GM18870 (cell line): ENCODE measurements at regions not wholly inside any gene's neighbourhood (a gene's known extent, or its start where the extent isn't known, plus 50 kb on each side); places are given as distances from the start of the nearest gene placed in this dataset.

Experiments used
- ATAC-seq: cut with Tn5 transposase; IDR thresholded peaks from one replicate; pipeline ENCODE4 v1.9.1; 2021; ENCODE audit warnings: moderate library complexity; ENCODE audit not compliant: unreplicated experiment

- no peak for ATAC-seq
Measured at GRCh38 chr16:17676171-17676570, 205.4 kb upstream of the XYLT1 start.

- no peak for ATAC-seq
Measured at GRCh38 chr16:17668386-17668785, 197.6 kb upstream of the XYLT1 start.

GRCh38 chr16:17666293-17666692, 195.5 kb upstream of the XYLT1 start:
- ATAC-seq: no peak

- ATAC-seq: no peak
Measured at GRCh38 chr16:17658881-17659280, 188.1 kb upstream of the XYLT1 start.

GRCh38 chr16:17657045-17657444, 186.3 kb upstream of the XYLT1 start:
- no peak for ATAC-seq

- ATAC-seq: no peak
Measured at GRCh38 chr16:17654571-17654970, 183.8 kb upstream of the XYLT1 start.

- no peak for ATAC-seq
Measured at GRCh38 chr16:17654142-17654541, 183.4 kb upstream of the XYLT1 start.

- ATAC-seq: no peak
Measured at GRCh38 chr16:17647879-17648872, 177.4 kb upstream of the XYLT1 start.

GRCh38 chr16:17643935-17644334, 173.2 kb upstream of the XYLT1 start:
- no peak for ATAC-seq

GRCh38 chr16:17641990-17642389, 171.2 kb upstream of the XYLT1 start:
- ATAC-seq: no peak

- ATAC-seq: no peak
Measured at GRCh38 chr16:17638134-17638533, 167.4 kb upstream of the XYLT1 start.

GRCh38 chr16:17635183-17635582, 164.4 kb upstream of the XYLT1 start:
- ATAC-seq: no peak

GRCh38 chr16:17633181-17633951, 162.6 kb upstream of the XYLT1 start:
- no peak for ATAC-seq

- no peak for ATAC-seq
Measured at GRCh38 chr16:17632667-17633066, 161.9 kb upstream of the XYLT1 start.

- ATAC-seq: no peak
Measured at GRCh38 chr16:17629936-17630335, 159.2 kb upstream of the XYLT1 start.

GRCh38 chr16:17628983-17629382, 158.2 kb upstream of the XYLT1 start:
- ATAC-seq: no peak

- no peak for ATAC-seq
Measured at GRCh38 chr16:17622366-17622765, 151.6 kb upstream of the XYLT1 start.

GRCh38 chr16:17619261-17619660, 148.5 kb upstream of the XYLT1 start:
- ATAC-seq: no peak

- ATAC-seq: no peak
Measured at GRCh38 chr16:17617021-17617552, 146.3 kb upstream of the XYLT1 start.

GRCh38 chr16:17612336-17612735, 141.6 kb upstream of the XYLT1 start:
- ATAC-seq: no peak

GRCh38 chr16:17607609-17608008, 136.8 kb upstream of the XYLT1 start:
- ATAC-seq: no peak

- no peak for ATAC-seq
Measured at GRCh38 chr16:17607075-17607509, 136.3 kb upstream of the XYLT1 start.
